ENCODE measurements at regions not wholly inside any gene's neighbourhood (a gene's known extent, or its start where the extent isn't known, plus 50 kb on each side); places are given as distances from the start of the nearest gene placed in this dataset.

- TF ChIP-seq, protein P1, sequence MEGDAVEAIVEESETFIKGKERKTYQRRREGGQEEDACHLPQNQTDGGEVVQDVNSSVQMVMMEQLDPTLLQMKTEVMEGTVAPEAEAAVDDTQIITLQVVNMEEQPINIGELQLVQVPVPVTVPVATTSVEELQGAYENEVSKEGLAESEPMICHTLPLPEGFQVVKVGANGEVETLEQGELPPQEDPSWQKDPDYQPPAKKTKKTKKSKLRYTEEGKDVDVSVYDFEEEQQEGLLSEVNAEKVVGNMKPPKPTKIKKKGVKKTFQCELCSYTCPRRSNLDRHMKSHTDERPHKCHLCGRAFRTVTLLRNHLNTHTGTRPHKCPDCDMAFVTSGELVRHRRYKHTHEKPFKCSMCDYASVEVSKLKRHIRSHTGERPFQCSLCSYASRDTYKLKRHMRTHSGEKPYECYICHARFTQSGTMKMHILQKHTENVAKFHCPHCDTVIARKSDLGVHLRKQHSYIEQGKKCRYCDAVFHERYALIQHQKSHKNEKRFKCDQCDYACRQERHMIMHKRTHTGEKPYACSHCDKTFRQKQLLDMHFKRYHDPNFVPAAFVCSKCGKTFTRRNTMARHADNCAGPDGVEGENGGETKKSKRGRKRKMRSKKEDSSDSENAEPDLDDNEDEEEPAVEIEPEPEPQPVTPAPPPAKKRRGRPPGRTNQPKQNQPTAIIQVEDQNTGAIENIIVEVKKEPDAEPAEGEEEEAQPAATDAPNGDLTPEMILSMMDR (IDR thresholded peaks at IDR 0.05; ENCODE audit: insufficient read depth, low read depth, low read length) = no peak
- ChIA-PET CTCF (interaction anchor here (0.8 kb wide), 1 partner anchor 15 kb away, joined by 3 read pairs; no protein-coding TSS in a partner anchor), POLR2A (no interaction called here)
- no peak for DNase-seq (ENCODE audit: low read depth)
- no peak overlapping the region for H3K4me3 ChIP-seq (ENCODE audit: low read depth, low read length)
- H3K36me3 ChIP-seq (ENCODE audit: control insufficient read depth, insufficient read depth, low read length) = no peaks in the 10 kb centered on the region
- H3K27me3 ChIP-seq (ENCODE audit: control insufficient read depth, insufficient read depth, low read length) = no peaks in the 10 kb centered on the region
Measured at GRCh38 chr1:29864431-29865022, 628.2 kb downstream of the PTPRU start.

GRCh38 chr1:29861922-29862321 lies 625.6 kb downstream of the PTPRU start:
- TF ChIP-seq, protein P1 (IDR thresholded peaks at IDR 0.05; ENCODE audit: insufficient read depth, low read depth, low read length) = no peak
- POLR2A ChIA-PET = no interaction called here

DNA sequence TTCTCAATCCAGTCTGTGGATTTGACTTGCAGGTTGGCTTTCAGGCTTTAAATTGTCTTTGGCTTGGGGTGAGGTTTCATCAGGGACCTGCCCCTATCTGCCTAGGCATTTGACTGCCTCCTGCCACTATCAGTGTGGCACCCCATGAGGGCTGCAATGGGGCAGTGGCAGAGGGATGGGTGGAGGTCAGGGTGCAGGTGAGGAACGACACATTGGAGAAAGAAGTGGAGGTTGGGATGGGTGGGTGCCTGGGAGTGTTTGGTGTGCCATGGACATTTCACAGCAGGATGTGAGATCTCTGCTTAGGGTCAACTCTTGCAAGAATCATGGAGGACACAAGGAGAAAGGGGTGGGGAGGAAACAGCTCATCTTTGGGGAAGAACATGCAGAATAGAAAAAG lies 625.1 kb downstream of the PTPRU start:
- ChIA-PET CTCF (no interaction called here), POLR2A (no interaction called here)
- Histone ChIP-seq H3K4me3 (ENCODE audit: low read depth, low read length) (no peak overlapping the region), H3K27me3 (ENCODE audit: control insufficient read depth, insufficient read depth, low read length) (no peaks in the 10 kb centered on the region), H3K36me3 (ENCODE audit: control insufficient read depth, insufficient read depth, low read length) (no peaks in the 10 kb centered on the region)
- DNase-seq (ENCODE audit: low read depth) = no peak
- TF ChIP-seq, protein P1 (IDR thresholded peaks at IDR 0.05; ENCODE audit: insufficient read depth, low read depth, low read length) = no peak

More at GRCh38 chr1:29861922-29862321, 625.6 kb downstream of the PTPRU start:
- Histone ChIP-seq H3K4me3 (ENCODE audit: low read depth, low read length) (no peak overlapping the region), H3K36me3 (ENCODE audit: control insufficient read depth, insufficient read depth, low read length) (no peaks in the 10 kb centered on the region), H3K27me3 (ENCODE audit: control insufficient read depth, insufficient read depth, low read length) (no peaks in the 10 kb centered on the region)
- no peak for DNase-seq (ENCODE audit: low read depth)
- CTCF ChIA-PET = interaction anchor here (0.7 kb wide), 1 partner anchor 11 kb away, joined by 3 read pairs; no protein-coding TSS in a partner anchor

DNA sequence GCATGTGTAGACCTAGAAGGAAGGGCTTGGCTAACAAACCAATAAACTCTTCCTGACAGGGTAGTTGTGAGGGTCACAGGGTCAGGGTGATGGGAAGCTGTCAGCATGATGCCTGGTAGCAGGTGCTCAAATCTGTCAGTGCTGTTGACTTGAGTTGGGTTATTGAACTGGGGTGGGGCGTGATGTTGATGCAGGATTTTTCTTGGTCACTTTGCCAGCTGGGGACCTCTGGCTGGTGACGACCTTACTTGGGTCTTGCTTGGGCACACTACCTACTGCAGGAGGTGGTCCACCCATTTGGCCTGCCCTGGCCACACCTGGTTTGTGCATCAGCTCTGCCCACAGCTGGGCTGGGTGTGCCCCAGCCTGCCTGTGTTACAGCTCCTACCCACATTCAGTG lies 624.4 kb downstream of the PTPRU start:
- ChIA-PET POLR2A (no interaction called here), CTCF (no interaction called here)
- H3K27me3 ChIP-seq (ENCODE audit: control insufficient read depth, insufficient read depth, low read length) = no peaks in the 10 kb centered on the region
- no peaks in the 10 kb centered on the region for H3K36me3 ChIP-seq (ENCODE audit: control insufficient read depth, insufficient read depth, low read length)
- DNase-seq (ENCODE audit: low read depth) = no peak
- no peak overlapping the region for H3K4me3 ChIP-seq (ENCODE audit: low read depth, low read length)
- TF ChIP-seq, protein P1 (IDR thresholded peaks at IDR 0.05; ENCODE audit: insufficient read depth, low read depth, low read length) = no peak

GRCh38 chr1:29860056-29860455 lies 623.7 kb downstream of the PTPRU start:
- ChIA-PET POLR2A (no interaction called here), CTCF (no interaction called here)

More at GRCh38 chr1:29860056-29860455, 623.7 kb downstream of the PTPRU start:
- H3K4me3 ChIP-seq (ENCODE audit: low read depth, low read length) = no peak overlapping the region
- DNase-seq (ENCODE audit: low read depth) = no peak
- no peaks in the 10 kb centered on the region for H3K27me3 ChIP-seq (ENCODE audit: control insufficient read depth, insufficient read depth, low read length)
- TF ChIP-seq, protein P1 (IDR thresholded peaks at IDR 0.05; ENCODE audit: insufficient read depth, low read depth, low read length) = no peak
- H3K36me3 ChIP-seq (ENCODE audit: control insufficient read depth, insufficient read depth, low read length) = no peaks in the 10 kb centered on the region

All from BJ (cell line).